HAP-1 (cell line): ENCODE measurements at regions not wholly inside any gene's neighbourhood (a gene's known extent, or its start where the extent isn't known, plus 50 kb on each side); places are given as distances from the start of the nearest gene placed in this dataset.
"Not testable (repeated sequence)": the region's sequence is repeated elsewhere in the genome, so short reads cannot be mapped to it uniquely, and the experiment has no call there.

Experiments used
- DNase-seq, 2 experiments: peaks; one replicate each; pipeline ENCODE4 v3.0.0-alpha.2; 2016 to 2020; ENCODE audit warnings: low spot score in 2 of 2
- H3K27me3 ChIP-seq: fragments of 250-450 bp; sonication (Bioruptor Pico); 2 replicates; pipeline ENCODE4 v1.5.1; 2020; ENCODE audit warnings: low read depth, mild to moderate bottlenecking, moderate library complexity
- H3K36me3 ChIP-seq: fragments of 250-450 bp; sonication (Bioruptor Pico); replicated peaks from 2 replicates; pipeline ENCODE4 v1.5.1; 2020; ENCODE audit warnings: mild to moderate bottlenecking
- H3K4me1 ChIP-seq: fragments of 250-450 bp; sonication (Bioruptor Pico); 2 replicates; pipeline ENCODE4 v1.5.1; 2020; ENCODE audit warnings: mild to moderate bottlenecking
- H3K4me3 ChIP-seq: fragments of 250-450 bp; sonication (Bioruptor Pico); 2 replicates; pipeline ENCODE4 v1.5.1; 2020; ENCODE audit warnings: mild to moderate bottlenecking, moderate library complexity
- H3K9me3 ChIP-seq: fragments of 250-450 bp; sonication (Bioruptor Pico); 2 replicates; pipeline ENCODE4 v1.5.1; 2020; ENCODE audit warnings: mild to moderate bottlenecking, moderate library complexity
- in situ Hi-C: fragments of 300-500 bp; cut with MboI; formaldehyde crosslinking; loops from 3 replicates; pipeline ENCODE4 v1.14.3; 2020; ENCODE audit warnings: low sequenced_read_pairs, inconsistent platforms, mixed read lengths

- Histone ChIP-seq H3K4me3 (no peak overlapping the region), H3K4me1 (no peaks in the 10 kb centered on the region), H3K27me3 (no peaks in the 10 kb centered on the region), H3K9me3 (no peaks in the 10 kb centered on the region), H3K36me3 (no peaks in the 10 kb centered on the region)
- in situ Hi-C loops = no loop called here
- DNase-seq = no peak
Measured at GRCh38 chr4:31807036-31807435, 1086.9 kb downstream of the PCDH7 start.

DNA sequence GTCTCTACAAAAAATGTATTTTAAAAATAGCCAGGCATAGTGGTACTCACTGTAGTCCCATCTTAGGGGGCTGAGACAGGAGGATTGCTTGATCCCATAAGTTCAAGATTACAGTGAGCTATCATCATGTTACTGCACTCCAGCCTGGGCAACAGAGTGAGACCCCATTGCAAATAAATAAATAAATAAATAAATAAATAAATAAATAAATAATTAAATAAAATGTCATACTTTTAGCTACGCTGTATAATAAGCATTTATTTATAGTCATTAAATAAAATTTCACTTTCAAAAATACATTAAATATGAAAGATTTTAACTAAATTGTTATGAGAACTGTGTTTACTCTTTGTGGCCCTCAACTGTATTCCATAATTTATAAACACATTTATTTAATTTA lies 1124.2 kb downstream of the PCDH7 start:
- Histone ChIP-seq H3K4me3 (no peak overlapping the region), H3K9me3 (no peaks in the 10 kb centered on the region), H3K4me1 (no peaks in the 10 kb centered on the region), H3K27me3 (no peaks in the 10 kb centered on the region), H3K36me3 (no peaks in the 10 kb centered on the region)
- no peak for DNase-seq
- in situ Hi-C loops = no loop called here

GRCh38 chr4:31851946-31852345 lies 1131.8 kb downstream of the PCDH7 start:
- Histone ChIP-seq H3K4me3 (no peak overlapping the region), H3K27me3 (no peaks in the 10 kb centered on the region), H3K4me1 (no peaks in the 10 kb centered on the region), H3K9me3 (no peaks in the 10 kb centered on the region), H3K36me3 (no peaks in the 10 kb centered on the region)
- in situ Hi-C loops = no loop called here
- DNase-seq = no peak

DNA sequence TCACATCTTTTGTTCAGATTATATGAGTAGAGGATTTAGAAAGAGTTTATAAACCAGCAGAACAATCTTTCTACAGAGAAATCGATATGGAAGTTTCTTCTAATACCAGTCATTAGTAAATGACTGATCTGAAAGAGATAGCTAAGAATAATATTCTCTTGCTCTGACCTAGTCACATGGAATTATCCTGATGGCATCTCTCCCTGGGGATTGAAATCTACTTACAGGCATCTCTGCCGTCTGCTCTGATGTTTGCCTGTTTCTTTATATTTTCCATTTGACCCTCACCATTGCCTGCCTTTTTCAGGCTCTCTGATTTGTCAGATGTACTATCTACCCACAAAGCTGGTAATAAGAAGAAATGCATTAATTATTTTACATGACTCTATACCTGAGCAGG lies 1157.3 kb downstream of the PCDH7 start:
- Histone ChIP-seq H3K4me1 (no peaks in the 10 kb centered on the region), H3K27me3 (no peaks in the 10 kb centered on the region), H3K36me3 (no peaks in the 10 kb centered on the region), H3K9me3 (no peaks in the 10 kb centered on the region), H3K4me3 (no peak overlapping the region)
- DNase-seq = no peak
- in situ Hi-C loops = no loop called here

- in situ Hi-C loops, H3K36me3 ChIP-seq, DNase-seq, H3K4me3 ChIP-seq, H3K27me3 ChIP-seq, H3K4me1 ChIP-seq, H3K9me3 ChIP-seq: not testable (repeated sequence)
Measured at GRCh38 chr4:31880837-31881236, 1160.7 kb downstream of the PCDH7 start.

GRCh38 chr4:31896349-31896748 lies 1176.2 kb downstream of the PCDH7 start:
- no peaks in the 10 kb centered on the region for H3K36me3 ChIP-seq
- no peaks in the 10 kb centered on the region for H3K4me1 ChIP-seq
- no peaks in the 10 kb centered on the region for H3K27me3 ChIP-seq
- H3K9me3 ChIP-seq = no peaks in the 10 kb centered on the region
- in situ Hi-C loops = no loop called here
- DNase-seq = no peak
- H3K4me3 ChIP-seq = no peak overlapping the region

DNA sequence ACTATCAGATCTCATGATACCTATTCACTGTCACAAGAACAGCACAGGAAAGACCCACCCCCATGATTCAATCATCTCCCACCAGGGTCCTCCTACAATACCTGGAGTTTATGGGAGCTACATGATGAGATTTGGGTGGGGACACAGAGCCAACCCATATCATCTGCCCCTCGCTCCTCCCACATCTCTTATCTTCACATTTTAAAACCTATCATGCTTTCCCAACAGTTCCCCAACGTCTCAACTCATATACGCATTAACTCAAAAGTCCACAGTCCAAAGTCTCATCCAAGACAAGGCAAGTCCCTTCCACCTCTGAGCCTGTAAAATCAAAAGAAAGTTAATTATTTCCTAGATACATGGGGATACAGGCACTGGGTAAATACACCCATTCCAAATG lies 1185.2 kb downstream of the PCDH7 start:
- in situ Hi-C loops = no loop called here
- no peaks in the 10 kb centered on the region for H3K4me1 ChIP-seq
- DNase-seq = no peak

GRCh38 chr4:31908261-31908660 lies 1188.1 kb downstream of the PCDH7 start:
- in situ Hi-C loops = no loop called here
- H3K27me3 ChIP-seq = no peaks in the 10 kb centered on the region
- no peak overlapping the region for H3K4me3 ChIP-seq
- H3K4me1 ChIP-seq = no peaks in the 10 kb centered on the region
- H3K36me3 ChIP-seq = no peaks in the 10 kb centered on the region
- H3K9me3 ChIP-seq = no peaks in the 10 kb centered on the region
- DNase-seq = no peak

More for the DNA sequence above, 1185.2 kb downstream of the PCDH7 start:
- H3K9me3 ChIP-seq = no peaks in the 10 kb centered on the region
- H3K36me3 ChIP-seq = no peaks in the 10 kb centered on the region
- no peaks in the 10 kb centered on the region for H3K27me3 ChIP-seq
- no peak overlapping the region for H3K4me3 ChIP-seq

DNA sequence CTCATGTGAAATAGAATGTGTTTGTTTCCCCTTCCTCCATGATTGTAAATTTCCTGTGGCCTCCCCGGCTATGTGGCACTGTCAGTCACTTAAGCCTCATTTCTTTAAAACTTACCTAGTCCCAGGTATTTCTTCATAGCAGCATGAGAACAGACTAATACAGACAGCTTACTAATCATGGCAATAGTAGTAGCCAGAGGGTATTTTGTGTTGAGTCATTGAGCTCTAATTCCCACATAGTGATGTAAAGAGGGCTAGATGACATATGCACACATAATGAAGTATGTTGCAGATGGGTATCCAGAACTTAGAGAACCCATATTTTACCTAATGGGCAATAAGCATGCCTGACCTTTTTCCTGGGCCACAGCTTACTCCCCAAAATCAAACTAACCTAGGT lies 1197.2 kb downstream of the PCDH7 start:
- Histone ChIP-seq H3K36me3 (no peaks in the 10 kb centered on the region), H3K27me3 (no peaks in the 10 kb centered on the region), H3K4me3 (no peak overlapping the region), H3K9me3 (no peaks in the 10 kb centered on the region), H3K4me1 (no peaks in the 10 kb centered on the region)
- in situ Hi-C loops = no loop called here
- DNase-seq = no peak

- Histone ChIP-seq H3K4me1 (no peaks in the 10 kb centered on the region), H3K9me3 (no peaks in the 10 kb centered on the region), H3K36me3 (no peaks in the 10 kb centered on the region), H3K27me3 (no peaks in the 10 kb centered on the region), H3K4me3 (no peak overlapping the region)
- in situ Hi-C loops = no loop called here
- no peak for DNase-seq
Measured at GRCh38 chr4:31918891-31919290, 1198.7 kb downstream of the PCDH7 start.

DNA sequence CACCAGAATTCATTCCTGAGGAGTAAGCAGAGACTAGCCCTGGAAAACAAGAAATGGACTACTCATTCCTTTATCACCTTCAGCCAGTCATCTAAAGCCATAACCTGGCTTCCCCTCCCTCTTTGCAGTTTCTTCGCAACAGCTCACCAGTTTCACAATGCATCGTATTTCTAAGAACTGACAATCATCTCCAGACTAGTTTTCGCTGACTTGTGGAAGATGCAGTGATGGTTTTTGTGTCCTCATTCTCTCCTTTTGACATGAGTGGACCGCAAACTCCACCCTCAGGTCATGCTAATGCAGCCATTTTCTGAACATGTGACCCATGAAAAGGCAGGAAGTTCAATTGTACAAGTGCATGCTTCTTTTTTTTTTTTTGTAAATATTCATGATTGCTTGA lies 1203.5 kb downstream of the PCDH7 start:
- no peaks in the 10 kb centered on the region for H3K36me3 ChIP-seq
- H3K27me3 ChIP-seq = no peaks in the 10 kb centered on the region
- H3K9me3 ChIP-seq = no peaks in the 10 kb centered on the region
- no peaks in the 10 kb centered on the region for H3K4me1 ChIP-seq
- H3K4me3 ChIP-seq = no peak overlapping the region
- DNase-seq = no peak
- in situ Hi-C loops = no loop called here

DNA sequence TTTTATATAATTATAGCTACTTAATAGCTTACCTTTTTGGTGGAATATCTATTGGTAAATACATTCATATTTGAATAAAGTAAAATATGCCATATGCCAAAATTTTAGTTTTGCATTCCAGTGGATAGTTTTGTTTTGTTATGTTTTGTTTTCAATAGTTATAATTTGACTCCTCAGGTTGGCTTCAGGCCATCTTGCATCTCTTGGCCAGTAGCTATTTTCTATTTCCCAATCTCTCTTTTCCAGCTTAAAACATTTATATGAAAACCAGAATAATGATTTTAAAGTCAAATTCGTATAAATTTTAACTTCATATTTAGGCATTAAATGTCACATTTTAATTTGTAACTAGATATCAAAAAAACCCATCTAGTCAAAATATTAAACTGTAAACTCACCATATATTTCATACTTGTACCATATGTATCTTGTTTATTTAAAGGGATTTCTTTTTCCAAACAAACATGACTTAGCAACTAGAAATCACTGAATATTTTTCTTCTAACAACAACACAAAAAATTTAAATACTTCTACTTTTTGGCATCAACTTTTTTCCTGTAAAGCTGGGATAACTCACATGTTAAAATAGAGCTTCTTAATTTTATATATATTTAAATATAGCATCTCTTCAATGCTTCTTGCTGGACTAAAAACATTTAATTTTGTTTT lies 1209.6 kb downstream of the PCDH7 start:
- in situ Hi-C loops = no loop called here
- no peak for DNase-seq
- H3K4me3 ChIP-seq = no peak overlapping the region

GRCh38 chr4:31946456-31946855 lies 1226.3 kb downstream of the PCDH7 start:
- no peaks in the 10 kb centered on the region for H3K27me3 ChIP-seq
- no peaks in the 10 kb centered on the region for H3K9me3 ChIP-seq
- no peak overlapping the region for H3K4me3 ChIP-seq
- in situ Hi-C loops = no loop called here
- no peaks in the 10 kb centered on the region for H3K4me1 ChIP-seq
- no peak for DNase-seq
- H3K36me3 ChIP-seq = no peaks in the 10 kb centered on the region

More for the DNA sequence above, 1209.6 kb downstream of the PCDH7 start:
- Histone ChIP-seq H3K27me3 (no peaks in the 10 kb centered on the region), H3K36me3 (no peaks in the 10 kb centered on the region), H3K4me1 (no peaks in the 10 kb centered on the region), H3K9me3 (no peaks in the 10 kb centered on the region)

DNA sequence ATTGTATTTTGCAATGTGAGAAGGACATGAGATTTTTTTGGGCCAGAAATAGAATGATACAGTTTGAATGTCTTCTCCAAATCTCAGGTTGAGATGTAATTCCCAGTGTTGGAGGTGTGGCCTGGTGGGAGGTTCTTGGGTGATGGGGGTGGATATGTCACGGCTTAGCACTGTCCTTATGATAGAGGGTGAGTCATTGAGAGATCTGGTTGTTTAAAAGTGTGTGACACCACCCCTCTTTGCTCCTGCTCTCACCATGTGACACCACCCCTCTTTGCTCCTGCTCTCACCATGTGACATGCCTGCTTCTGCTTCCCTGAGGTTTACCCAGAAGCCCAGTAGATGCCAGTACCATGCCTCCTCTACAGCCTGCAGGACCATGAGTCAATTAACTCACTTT lies 1226.9 kb downstream of the PCDH7 start:
- no peaks in the 10 kb centered on the region for H3K36me3 ChIP-seq
- no peaks in the 10 kb centered on the region for H3K9me3 ChIP-seq
- no peaks in the 10 kb centered on the region for H3K27me3 ChIP-seq
- H3K4me1 ChIP-seq = no peaks in the 10 kb centered on the region
- in situ Hi-C loops = no loop called here
- DNase-seq = no peak
- no peak overlapping the region for H3K4me3 ChIP-seq

GRCh38 chr4:31949045-31949444 lies 1228.9 kb downstream of the PCDH7 start:
- in situ Hi-C loops = no loop called here
- no peaks in the 10 kb centered on the region for H3K4me1 ChIP-seq
- no peaks in the 10 kb centered on the region for H3K27me3 ChIP-seq
- H3K9me3 ChIP-seq = no peaks in the 10 kb centered on the region
- no peaks in the 10 kb centered on the region for H3K36me3 ChIP-seq
- H3K4me3 ChIP-seq = no peak overlapping the region
- no peak for DNase-seq
